ENCODE measurements at regions not wholly inside any gene's neighbourhood (a gene's known extent, or its start where the extent isn't known, plus 50 kb on each side); places are given as distances from the start of the nearest gene placed in this dataset.

DNA sequence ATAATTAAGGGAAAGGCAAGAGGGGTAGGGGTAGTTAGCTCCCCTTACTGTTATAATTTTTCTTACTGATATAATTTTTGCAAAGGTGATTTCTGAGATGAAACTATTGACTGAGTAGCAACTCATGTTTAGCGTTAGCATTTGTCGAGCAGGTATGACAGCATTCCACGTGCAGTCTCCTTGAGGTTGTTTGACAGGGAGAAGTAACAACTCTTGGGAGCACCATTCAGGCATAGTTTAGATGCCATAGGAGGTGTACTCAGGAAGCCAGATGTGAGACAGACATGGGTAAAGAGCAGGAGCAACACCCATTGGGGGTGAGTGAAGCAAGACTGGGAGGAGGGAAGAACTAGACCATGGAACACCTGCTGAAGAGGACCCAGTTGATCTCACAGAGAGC is 96.6 kb upstream of the KLF6 start:
- TF ChIP-seq, protein P1, sequence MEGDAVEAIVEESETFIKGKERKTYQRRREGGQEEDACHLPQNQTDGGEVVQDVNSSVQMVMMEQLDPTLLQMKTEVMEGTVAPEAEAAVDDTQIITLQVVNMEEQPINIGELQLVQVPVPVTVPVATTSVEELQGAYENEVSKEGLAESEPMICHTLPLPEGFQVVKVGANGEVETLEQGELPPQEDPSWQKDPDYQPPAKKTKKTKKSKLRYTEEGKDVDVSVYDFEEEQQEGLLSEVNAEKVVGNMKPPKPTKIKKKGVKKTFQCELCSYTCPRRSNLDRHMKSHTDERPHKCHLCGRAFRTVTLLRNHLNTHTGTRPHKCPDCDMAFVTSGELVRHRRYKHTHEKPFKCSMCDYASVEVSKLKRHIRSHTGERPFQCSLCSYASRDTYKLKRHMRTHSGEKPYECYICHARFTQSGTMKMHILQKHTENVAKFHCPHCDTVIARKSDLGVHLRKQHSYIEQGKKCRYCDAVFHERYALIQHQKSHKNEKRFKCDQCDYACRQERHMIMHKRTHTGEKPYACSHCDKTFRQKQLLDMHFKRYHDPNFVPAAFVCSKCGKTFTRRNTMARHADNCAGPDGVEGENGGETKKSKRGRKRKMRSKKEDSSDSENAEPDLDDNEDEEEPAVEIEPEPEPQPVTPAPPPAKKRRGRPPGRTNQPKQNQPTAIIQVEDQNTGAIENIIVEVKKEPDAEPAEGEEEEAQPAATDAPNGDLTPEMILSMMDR (IDR thresholded peaks at IDR 0.05), result no peak
- TF ChIP-seq, protein P2, sequence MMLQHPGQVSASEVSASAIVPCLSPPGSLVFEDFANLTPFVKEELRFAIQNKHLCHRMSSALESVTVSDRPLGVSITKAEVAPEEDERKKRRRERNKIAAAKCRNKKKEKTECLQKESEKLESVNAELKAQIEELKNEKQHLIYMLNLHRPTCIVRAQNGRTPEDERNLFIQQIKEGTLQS (CRISPR knock-in tag; conservative IDR thresholded peaks at IDR 0.05), result no peak
- TF ChIP-seq NFE2L1 (CRISPR knock-in tag; IDR thresholded peaks at IDR 0.05) (no peak), FOXP4 (CRISPR knock-in tag; IDR thresholded peaks at IDR 0.05) (no peak), TP53 (CRISPR knock-in tag; IDR thresholded peaks at IDR 0.05) (no peak), MXD4 (CRISPR knock-in tag; IDR thresholded peaks at IDR 0.05; ENCODE audit: borderline replicate concordance) (no peak), ESRRA (CRISPR knock-in tag; IDR thresholded peaks at IDR 0.05; ENCODE audit: borderline replicate concordance) (no peak), ZNF263 (CRISPR knock-in tag; IDR thresholded peaks at IDR 0.05; ENCODE audit: low read depth) (no peak), ZNF416 (CRISPR knock-in tag; IDR thresholded peaks at IDR 0.05) (no peak), NR2C2 (CRISPR knock-in tag; IDR thresholded peaks at IDR 0.05) (no peak), ZNF121 (CRISPR knock-in tag; IDR thresholded peaks at IDR 0.05) (no peak), ELF4 (CRISPR knock-in tag; IDR thresholded peaks at IDR 0.05; ENCODE audit: low read depth) (no peak), HMGXB4 (CRISPR knock-in tag; IDR thresholded peaks at IDR 0.05) (no peak)
